ENCODE measurements at regions not wholly inside any gene's neighbourhood (a gene's known extent, or its start where the extent isn't known, plus 50 kb on each side); places are given as distances from the start of the nearest gene placed in this dataset.

- H3K4me3 ChIP-seq (ENCODE audit: low read depth in 1 of 2, low read length in 2 of 2), result no peak overlapping the region
- no peaks in the 10 kb centered on the region for H3K27me3 ChIP-seq (ENCODE audit: low read depth, low read length)
- H3K4me1 ChIP-seq (ENCODE audit: control insufficient read depth in 1 of 2, insufficient read depth in 2 of 2, low read length in 2 of 2), result no peaks in the 10 kb centered on the region
- no peak overlapping the region for H3K27ac ChIP-seq (ENCODE audit: low read length)
- no peaks in the 10 kb centered on the region for H3K9me3 ChIP-seq (ENCODE audit: control insufficient read depth in 1 of 2, low read length in 2 of 2)
- H3K36me3 ChIP-seq (ENCODE audit: control insufficient read depth in 1 of 2, insufficient read depth in 2 of 2, low read length in 2 of 2), result no peaks in the 10 kb centered on the region
These were observed 72.0 kb upstream of the SMNDC1 start for GRCh38 chr10:110376767-110377160.

GRCh38 chr10:110378006-110378405, 73.3 kb upstream of the SMNDC1 start:
- H3K36me3 ChIP-seq (ENCODE audit: control insufficient read depth in 1 of 2, insufficient read depth in 2 of 2, low read length in 2 of 2), result no peaks in the 10 kb centered on the region
- H3K9me3 ChIP-seq (ENCODE audit: control insufficient read depth in 1 of 2, low read length in 2 of 2), result no peaks in the 10 kb centered on the region
- H3K27ac ChIP-seq (ENCODE audit: low read length), result no peak overlapping the region
- no peak overlapping the region for H3K4me3 ChIP-seq (ENCODE audit: low read depth in 1 of 2, low read length in 2 of 2)
- no peaks in the 10 kb centered on the region for H3K4me1 ChIP-seq (ENCODE audit: control insufficient read depth in 1 of 2, insufficient read depth in 2 of 2, low read length in 2 of 2)
- H3K27me3 ChIP-seq (ENCODE audit: low read depth, low read length), result no peaks in the 10 kb centered on the region

GRCh38 chr10:110378533-110379108, 73.9 kb upstream of the SMNDC1 start:
- no peak overlapping the region for H3K27ac ChIP-seq (ENCODE audit: low read length)
- no peaks in the 10 kb centered on the region for H3K36me3 ChIP-seq (ENCODE audit: control insufficient read depth in 1 of 2, insufficient read depth in 2 of 2, low read length in 2 of 2)
- H3K9me3 ChIP-seq (ENCODE audit: control insufficient read depth in 1 of 2, low read length in 2 of 2), result no peaks in the 10 kb centered on the region
- H3K27me3 ChIP-seq (ENCODE audit: low read depth, low read length), result no peaks in the 10 kb centered on the region
- H3K4me1 ChIP-seq (ENCODE audit: control insufficient read depth in 1 of 2, insufficient read depth in 2 of 2, low read length in 2 of 2), result no peaks in the 10 kb centered on the region
- H3K4me3 ChIP-seq (ENCODE audit: low read depth in 1 of 2, low read length in 2 of 2), result no peak overlapping the region

- no peak overlapping the region for H3K4me3 ChIP-seq (ENCODE audit: low read depth in 1 of 2, low read length in 2 of 2)
- H3K27ac ChIP-seq (ENCODE audit: low read length), result no peak overlapping the region
- no peaks in the 10 kb centered on the region for H3K4me1 ChIP-seq (ENCODE audit: control insufficient read depth in 1 of 2, insufficient read depth in 2 of 2, low read length in 2 of 2)
These were observed 75.1 kb upstream of the SMNDC1 start for GRCh38 chr10:110379831-110380230.

GRCh38 chr10:110380293-110380692, 75.6 kb upstream of the SMNDC1 start:
- no peaks in the 10 kb centered on the region for H3K36me3 ChIP-seq (ENCODE audit: control insufficient read depth in 1 of 2, insufficient read depth in 2 of 2, low read length in 2 of 2)
- no peak overlapping the region for H3K4me3 ChIP-seq (ENCODE audit: low read depth in 1 of 2, low read length in 2 of 2)
- no peaks in the 10 kb centered on the region for H3K9me3 ChIP-seq (ENCODE audit: control insufficient read depth in 1 of 2, low read length in 2 of 2)
- H3K27ac ChIP-seq (ENCODE audit: low read length), result no peak overlapping the region
- no peaks in the 10 kb centered on the region for H3K27me3 ChIP-seq (ENCODE audit: low read depth, low read length)
- H3K4me1 ChIP-seq (ENCODE audit: control insufficient read depth in 1 of 2, insufficient read depth in 2 of 2, low read length in 2 of 2), result no peaks in the 10 kb centered on the region

More at GRCh38 chr10:110379831-110380230, 75.1 kb upstream of the SMNDC1 start:
- H3K9me3 ChIP-seq (ENCODE audit: control insufficient read depth in 1 of 2, low read length in 2 of 2), result no peaks in the 10 kb centered on the region
- H3K27me3 ChIP-seq (ENCODE audit: low read depth, low read length), result no peaks in the 10 kb centered on the region
- H3K36me3 ChIP-seq (ENCODE audit: control insufficient read depth in 1 of 2, insufficient read depth in 2 of 2, low read length in 2 of 2), result no peaks in the 10 kb centered on the region

- Histone ChIP-seq H3K4me3 (ENCODE audit: low read depth in 1 of 2, low read length in 2 of 2) (no peak overlapping the region), H3K27ac (ENCODE audit: low read length) (no peak overlapping the region), H3K27me3 (ENCODE audit: low read depth, low read length) (no peaks in the 10 kb centered on the region), H3K36me3 (ENCODE audit: control insufficient read depth in 1 of 2, insufficient read depth in 2 of 2, low read length in 2 of 2) (no peaks in the 10 kb centered on the region), H3K4me1 (ENCODE audit: control insufficient read depth in 1 of 2, insufficient read depth in 2 of 2, low read length in 2 of 2) (no peaks in the 10 kb centered on the region), H3K9me3 (ENCODE audit: control insufficient read depth in 1 of 2, low read length in 2 of 2) (no peaks in the 10 kb centered on the region)
These were observed 78.0 kb upstream of the SMNDC1 start for GRCh38 chr10:110382695-110383094.

GRCh38 chr10:110387617-110387982, 82.9 kb upstream of the SMNDC1 start:
- no peak overlapping the region for H3K4me3 ChIP-seq (ENCODE audit: low read depth in 1 of 2, low read length in 2 of 2)
- H3K27ac ChIP-seq (ENCODE audit: low read length), result no peak overlapping the region
- H3K4me1 ChIP-seq (ENCODE audit: control insufficient read depth in 1 of 2, insufficient read depth in 2 of 2, low read length in 2 of 2), result peaks cover 0 to 6% of the 10 kb centered on the region in 2 donors
- H3K9me3 ChIP-seq (ENCODE audit: control insufficient read depth in 1 of 2, low read length in 2 of 2), result no peaks in the 10 kb centered on the region
- no peaks in the 10 kb centered on the region for H3K27me3 ChIP-seq (ENCODE audit: low read depth, low read length)
- no peaks in the 10 kb centered on the region for H3K36me3 ChIP-seq (ENCODE audit: control insufficient read depth in 1 of 2, insufficient read depth in 2 of 2, low read length in 2 of 2)

- peaks cover 0 to 6% of the 10 kb centered on the region in 2 donors for H3K4me1 ChIP-seq (ENCODE audit: control insufficient read depth in 1 of 2, insufficient read depth in 2 of 2, low read length in 2 of 2)
- no peak overlapping the region for H3K4me3 ChIP-seq (ENCODE audit: low read depth in 1 of 2, low read length in 2 of 2)
- no peak overlapping the region for H3K27ac ChIP-seq (ENCODE audit: low read length)
- H3K27me3 ChIP-seq (ENCODE audit: low read depth, low read length), result no peaks in the 10 kb centered on the region
- no peaks in the 10 kb centered on the region for H3K36me3 ChIP-seq (ENCODE audit: control insufficient read depth in 1 of 2, insufficient read depth in 2 of 2, low read length in 2 of 2)
- no peaks in the 10 kb centered on the region for H3K9me3 ChIP-seq (ENCODE audit: control insufficient read depth in 1 of 2, low read length in 2 of 2)
These were observed 83.4 kb upstream of the SMNDC1 start for GRCh38 chr10:110387983-110388686.

GRCh38 chr10:110388687-110389052, 84.0 kb upstream of the SMNDC1 start:
- Histone ChIP-seq H3K36me3 (ENCODE audit: control insufficient read depth in 1 of 2, insufficient read depth in 2 of 2, low read length in 2 of 2) (no peaks in the 10 kb centered on the region), H3K9me3 (ENCODE audit: control insufficient read depth in 1 of 2, low read length in 2 of 2) (no peaks in the 10 kb centered on the region)

GRCh38 chr10:110389255-110389654, 84.5 kb upstream of the SMNDC1 start:
- Histone ChIP-seq H3K27me3 (ENCODE audit: low read depth, low read length) (no peaks in the 10 kb centered on the region), H3K36me3 (ENCODE audit: control insufficient read depth in 1 of 2, insufficient read depth in 2 of 2, low read length in 2 of 2) (no peaks in the 10 kb centered on the region), H3K4me1 (ENCODE audit: control insufficient read depth in 1 of 2, insufficient read depth in 2 of 2, low read length in 2 of 2) (peaks cover 0 to 6% of the 10 kb centered on the region in 2 donors), H3K9me3 (ENCODE audit: control insufficient read depth in 1 of 2, low read length in 2 of 2) (no peaks in the 10 kb centered on the region), H3K4me3 (ENCODE audit: low read depth in 1 of 2, low read length in 2 of 2) (no peak overlapping the region), H3K27ac (ENCODE audit: low read length) (no peak overlapping the region)

More at GRCh38 chr10:110388687-110389052, 84.0 kb upstream of the SMNDC1 start:
- Histone ChIP-seq H3K27ac (ENCODE audit: low read length) (no peak overlapping the region), H3K27me3 (ENCODE audit: low read depth, low read length) (no peaks in the 10 kb centered on the region), H3K4me1 (ENCODE audit: control insufficient read depth in 1 of 2, insufficient read depth in 2 of 2, low read length in 2 of 2) (peaks cover 0 to 6% of the 10 kb centered on the region in 2 donors), H3K4me3 (ENCODE audit: low read depth in 1 of 2, low read length in 2 of 2) (no peak overlapping the region)

GRCh38 chr10:110391541-110391940, 86.8 kb upstream of the SMNDC1 start:
- H3K27ac ChIP-seq (ENCODE audit: low read length), result no peak overlapping the region
- H3K4me1 ChIP-seq (ENCODE audit: control insufficient read depth in 1 of 2, insufficient read depth in 2 of 2, low read length in 2 of 2), result peaks cover 4 to 6% of the 10 kb centered on the region in 2 donors
- no peaks in the 10 kb centered on the region for H3K9me3 ChIP-seq (ENCODE audit: control insufficient read depth in 1 of 2, low read length in 2 of 2)
- H3K36me3 ChIP-seq (ENCODE audit: control insufficient read depth in 1 of 2, insufficient read depth in 2 of 2, low read length in 2 of 2), result no peaks in the 10 kb centered on the region
- no peak overlapping the region for H3K4me3 ChIP-seq (ENCODE audit: low read depth in 1 of 2, low read length in 2 of 2)
- no peaks in the 10 kb centered on the region for H3K27me3 ChIP-seq (ENCODE audit: low read depth, low read length)

GRCh38 chr10:110392121-110392520, 87.4 kb upstream of the SMNDC1 start:
- Histone ChIP-seq H3K36me3 (ENCODE audit: control insufficient read depth in 1 of 2, insufficient read depth in 2 of 2, low read length in 2 of 2) (no peaks in the 10 kb centered on the region), H3K27ac (ENCODE audit: low read length) (no peak overlapping the region), H3K4me1 (ENCODE audit: control insufficient read depth in 1 of 2, insufficient read depth in 2 of 2, low read length in 2 of 2) (peaks cover 4 to 6% of the 10 kb centered on the region in 2 donors), H3K9me3 (ENCODE audit: control insufficient read depth in 1 of 2, low read length in 2 of 2) (no peaks in the 10 kb centered on the region), H3K4me3 (ENCODE audit: low read depth in 1 of 2, low read length in 2 of 2) (no peak overlapping the region), H3K27me3 (ENCODE audit: low read depth, low read length) (no peaks in the 10 kb centered on the region)

Measured in muscle layer of duodenum (tissue), 2 donors.